KMS-11 (cell line): ENCODE measurements at regions not wholly inside any gene's neighbourhood (a gene's known extent, or its start where the extent isn't known, plus 50 kb on each side); places are given as distances from the start of the nearest gene placed in this dataset.

Experiments used
- H2AFZ ChIP-seq: fragments of 200-600 bp; sonication (generic); 2 replicates; pipeline ENCODE4 v1.6.1; 2016; ENCODE audit warnings: antibody characterized with exemption, mixed run types, low read depth
- H3K27ac ChIP-seq: fragments of 200-600 bp; sonication (generic); 2 replicates; pipeline ENCODE4 v1.6.1; 2016; ENCODE audit warnings: mild to moderate bottlenecking, mixed run types
- H3K27me3 ChIP-seq: fragments of 200-600 bp; sonication (generic); 2 replicates; pipeline ENCODE4 v1.6.1; 2017; ENCODE audit warnings: mild to moderate bottlenecking, low read depth, mixed run types, moderate library complexity; ENCODE audit not compliant: insufficient read depth
- H3K36me3 ChIP-seq: fragments of 200-600 bp; sonication (generic); 2 replicates; pipeline ENCODE4 v1.6.1; 2017; ENCODE audit warnings: mild to moderate bottlenecking, mixed run types; ENCODE audit not compliant: insufficient read depth
- H3K4me1 ChIP-seq: fragments of 200-600 bp; sonication (generic); 2 replicates; pipeline ENCODE4 v1.6.1; 2016; ENCODE audit warnings: mild to moderate bottlenecking, low read depth, mixed run types; ENCODE audit not compliant: poor library complexity, severe bottlenecking
- H3K4me2 ChIP-seq: fragments of 200-600 bp; sonication (generic); 2 replicates; pipeline ENCODE4 v1.7.0; 2016; ENCODE audit warnings: mild to moderate bottlenecking, mixed run types
- H3K4me3 ChIP-seq: fragments of 200-600 bp; sonication (generic); IDR thresholded peaks from 2 replicates; pipeline ENCODE4 v1.6.1; 2017; ENCODE audit warnings: low read depth, low read length, mixed read lengths; ENCODE audit not compliant: insufficient read depth
- H3K79me2 ChIP-seq: fragments of 200-600 bp; sonication (generic); 2 replicates; pipeline ENCODE4 v1.6.1; 2016; ENCODE audit warnings: low read depth, mixed run types; ENCODE audit not compliant: insufficient read depth
- H3K9ac ChIP-seq: fragments of 200-600 bp; sonication (generic); 2 replicates; pipeline ENCODE4 v1.6.1; 2016; ENCODE audit warnings: mild to moderate bottlenecking, mixed run types
- H4K20me1 ChIP-seq: fragments of 200-600 bp; sonication (generic); 2 replicates; pipeline ENCODE4 v1.6.1; 2016; ENCODE audit warnings: mild to moderate bottlenecking, mixed run types; ENCODE audit not compliant: insufficient read depth
- TF ChIP-seq, protein P1 (sequence below): fragments of 200-600 bp; sonication (generic); conservative IDR thresholded peaks from 2 replicates; pipeline ENCODE4 v1.6.1; 2017; ENCODE audit warnings: low read depth, mild to moderate bottlenecking, antibody characterized with exemption, low read length, moderate library complexity, mixed read lengths

DNA sequence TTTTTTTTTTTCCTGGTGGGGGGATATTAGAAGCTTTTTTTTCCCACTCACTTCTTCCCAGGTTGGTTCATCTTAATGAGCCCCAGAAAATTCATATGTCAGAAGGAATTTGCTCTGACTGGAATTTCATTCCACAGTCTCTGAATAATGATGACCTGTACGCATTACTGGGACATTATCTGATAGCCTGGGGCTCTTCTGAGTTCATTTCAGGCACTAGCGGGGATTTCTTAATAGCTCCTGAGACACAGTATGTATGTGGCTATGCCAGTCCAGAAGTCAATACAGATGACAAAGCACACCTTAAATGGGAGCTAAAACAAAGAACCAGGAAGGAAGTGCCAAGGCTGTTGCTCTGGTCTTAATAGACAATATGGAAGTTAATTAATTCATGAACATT, 295.2 kb upstream of the IGFBP7 start:
- Histone ChIP-seq H3K27ac (no peak overlapping the region), H3K36me3 (no peaks in the 10 kb centered on the region), H4K20me1 (no peaks in the 10 kb centered on the region), H3K9ac (no peak overlapping the region), H3K4me1 (no peaks in the 10 kb centered on the region), H3K4me3 (no peak overlapping the region), H3K27me3 (no peaks in the 10 kb centered on the region), H3K4me2 (no peak overlapping the region), H3K79me2 (no peaks in the 10 kb centered on the region), H2AFZ (no peak overlapping the region)
- TF ChIP-seq, protein P1, sequence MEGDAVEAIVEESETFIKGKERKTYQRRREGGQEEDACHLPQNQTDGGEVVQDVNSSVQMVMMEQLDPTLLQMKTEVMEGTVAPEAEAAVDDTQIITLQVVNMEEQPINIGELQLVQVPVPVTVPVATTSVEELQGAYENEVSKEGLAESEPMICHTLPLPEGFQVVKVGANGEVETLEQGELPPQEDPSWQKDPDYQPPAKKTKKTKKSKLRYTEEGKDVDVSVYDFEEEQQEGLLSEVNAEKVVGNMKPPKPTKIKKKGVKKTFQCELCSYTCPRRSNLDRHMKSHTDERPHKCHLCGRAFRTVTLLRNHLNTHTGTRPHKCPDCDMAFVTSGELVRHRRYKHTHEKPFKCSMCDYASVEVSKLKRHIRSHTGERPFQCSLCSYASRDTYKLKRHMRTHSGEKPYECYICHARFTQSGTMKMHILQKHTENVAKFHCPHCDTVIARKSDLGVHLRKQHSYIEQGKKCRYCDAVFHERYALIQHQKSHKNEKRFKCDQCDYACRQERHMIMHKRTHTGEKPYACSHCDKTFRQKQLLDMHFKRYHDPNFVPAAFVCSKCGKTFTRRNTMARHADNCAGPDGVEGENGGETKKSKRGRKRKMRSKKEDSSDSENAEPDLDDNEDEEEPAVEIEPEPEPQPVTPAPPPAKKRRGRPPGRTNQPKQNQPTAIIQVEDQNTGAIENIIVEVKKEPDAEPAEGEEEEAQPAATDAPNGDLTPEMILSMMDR = no peak

DNA sequence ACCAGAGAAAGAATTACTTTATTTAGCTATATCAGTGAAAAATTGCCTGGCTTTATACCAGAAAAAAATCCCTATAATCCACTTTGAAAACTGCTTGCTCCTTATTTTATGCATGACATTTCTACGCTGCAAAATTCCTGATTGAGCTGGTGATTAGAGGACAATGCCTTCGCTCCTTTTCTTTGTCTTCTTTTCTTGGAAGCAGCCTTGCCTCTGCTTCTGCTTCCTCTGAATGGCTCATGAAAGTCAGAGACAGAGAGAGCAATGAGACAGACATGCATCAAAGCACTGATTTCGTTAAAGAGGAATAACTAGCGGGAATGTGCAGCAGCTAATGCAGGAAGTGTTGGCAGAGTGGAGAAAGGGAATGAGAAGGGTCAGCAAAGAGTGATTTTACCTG, 294.3 kb upstream of the IGFBP7 start:
- no peaks in the 10 kb centered on the region for H4K20me1 ChIP-seq
- H3K79me2 ChIP-seq = no peaks in the 10 kb centered on the region
- TF ChIP-seq, protein P1 = no peak
- no peak overlapping the region for H2AFZ ChIP-seq
- H3K27me3 ChIP-seq = no peaks in the 10 kb centered on the region
- H3K4me3 ChIP-seq = no peak overlapping the region
- no peaks in the 10 kb centered on the region for H3K36me3 ChIP-seq
- H3K27ac ChIP-seq = no peak overlapping the region
- no peak overlapping the region for H3K4me2 ChIP-seq
- no peaks in the 10 kb centered on the region for H3K4me1 ChIP-seq
- H3K9ac ChIP-seq = no peak overlapping the region

DNA sequence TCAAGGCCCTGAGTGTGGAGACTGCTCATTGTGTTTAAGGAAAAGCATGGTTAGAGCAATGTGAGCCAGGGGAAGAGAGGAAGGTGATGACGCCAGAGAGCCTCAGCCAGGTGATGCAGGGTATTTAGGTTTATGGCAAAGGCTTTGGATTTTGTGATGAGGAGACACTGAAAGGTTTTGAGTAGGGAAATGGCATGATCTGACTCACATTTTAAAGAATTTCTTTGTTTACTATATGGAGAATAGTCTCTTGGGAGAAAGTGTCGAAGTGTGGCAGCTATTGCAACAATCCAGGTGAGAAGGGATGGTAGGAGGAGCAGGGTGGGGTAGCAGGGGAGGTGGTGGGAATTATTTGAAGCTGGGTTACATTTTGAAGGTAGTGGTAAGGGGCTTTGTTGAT, 293.4 kb upstream of the IGFBP7 start:
- Histone ChIP-seq H3K36me3 (no peaks in the 10 kb centered on the region), H3K27me3 (no peaks in the 10 kb centered on the region), H3K4me3 (no peak overlapping the region), H3K79me2 (no peaks in the 10 kb centered on the region), H4K20me1 (no peaks in the 10 kb centered on the region), H3K9ac (no peak overlapping the region), H3K4me1 (no peaks in the 10 kb centered on the region), H3K27ac (no peak overlapping the region), H2AFZ (no peak overlapping the region), H3K4me2 (no peak overlapping the region)
- TF ChIP-seq, protein P1 = no peak

DNA sequence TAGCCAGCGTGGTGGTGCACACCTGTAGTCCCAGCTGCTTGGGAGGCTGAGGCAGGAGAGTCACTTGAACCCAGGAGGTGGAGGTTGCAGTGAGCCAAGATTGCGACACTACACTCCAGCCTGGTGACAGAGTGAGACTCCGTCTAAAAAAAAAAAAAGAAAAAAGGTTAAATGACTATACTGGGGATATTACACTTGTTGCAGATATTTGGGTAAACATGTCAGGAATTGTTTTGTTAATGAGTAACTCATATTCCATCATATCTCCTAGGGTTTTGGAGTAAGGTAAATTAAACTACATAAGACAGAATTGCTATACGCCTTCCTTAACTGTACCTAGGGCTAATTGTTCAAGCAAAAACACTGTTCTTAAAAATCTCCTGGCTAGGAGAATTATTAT, 291.4 kb upstream of the IGFBP7 start:
- TF ChIP-seq, protein P1 = no peak
- Histone ChIP-seq H3K4me2 (no peak overlapping the region), H4K20me1 (no peaks in the 10 kb centered on the region), H2AFZ (no peak overlapping the region), H3K27me3 (no peaks in the 10 kb centered on the region), H3K36me3 (no peaks in the 10 kb centered on the region), H3K4me3 (no peak overlapping the region), H3K9ac (no peak overlapping the region), H3K27ac (no peak overlapping the region), H3K79me2 (no peaks in the 10 kb centered on the region), H3K4me1 (no peaks in the 10 kb centered on the region)

DNA sequence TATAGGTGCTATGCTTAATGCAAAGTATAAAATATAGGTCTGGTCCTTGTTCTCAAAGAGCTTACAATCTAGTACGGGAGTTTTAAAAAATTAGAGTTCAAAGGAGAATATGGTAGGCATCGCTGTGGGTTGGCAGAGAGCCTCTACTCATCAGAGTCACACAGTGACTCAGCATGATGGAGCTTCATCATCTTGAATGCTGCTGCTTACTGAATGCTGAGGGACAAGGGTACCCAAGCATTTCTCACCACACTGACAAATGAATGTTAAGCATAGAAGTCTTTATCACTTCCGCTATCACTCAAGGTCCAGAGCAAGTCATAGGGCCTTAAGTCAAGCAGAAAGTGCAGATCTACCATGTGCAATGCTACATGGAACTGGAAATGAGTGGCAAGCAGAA, 268.6 kb upstream of the IGFBP7 start:
- Histone ChIP-seq H4K20me1 (no peaks in the 10 kb centered on the region), H3K4me2 (no peak overlapping the region), H3K9ac (no peak overlapping the region), H3K27me3 (no peaks in the 10 kb centered on the region), H3K36me3 (no peaks in the 10 kb centered on the region), H3K27ac (no peak overlapping the region), H3K4me3 (no peak overlapping the region), H3K79me2 (no peaks in the 10 kb centered on the region), H3K4me1 (no peaks in the 10 kb centered on the region), H2AFZ (no peak overlapping the region)
- TF ChIP-seq, protein P1 = no peak
